Fibroblast of skin of abdomen (primary cell): ENCODE measurements at regions not wholly inside any gene's neighbourhood (a gene's known extent, or its start where the extent isn't known, plus 50 kb on each side); places are given as distances from the start of the nearest gene placed in this dataset.

Source experiments
- DNase-seq: peaks from one replicate; pipeline ENCODE4 v3.0.0-alpha.2; 2013

DNA sequence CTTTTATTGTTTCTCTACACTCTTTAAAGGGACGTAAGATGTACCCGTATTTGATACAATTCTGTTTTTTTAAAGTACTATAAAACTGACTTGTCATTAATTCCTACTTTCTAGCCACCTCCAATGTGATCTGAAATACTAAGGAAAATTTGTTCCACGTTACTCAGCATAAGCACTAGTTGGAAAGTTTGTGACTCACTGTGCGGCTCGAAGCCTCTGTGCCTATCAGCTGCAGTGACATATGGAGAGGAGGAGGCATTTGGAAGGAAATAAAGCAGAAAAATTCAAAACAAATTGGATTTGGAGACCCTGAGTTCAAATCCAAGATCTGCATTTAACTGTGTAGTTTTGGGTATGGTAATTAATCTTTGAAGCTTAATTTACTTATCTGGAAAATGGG is 339.3 kb downstream of the BRINP1 start:
- no peak for DNase-seq

DNA sequence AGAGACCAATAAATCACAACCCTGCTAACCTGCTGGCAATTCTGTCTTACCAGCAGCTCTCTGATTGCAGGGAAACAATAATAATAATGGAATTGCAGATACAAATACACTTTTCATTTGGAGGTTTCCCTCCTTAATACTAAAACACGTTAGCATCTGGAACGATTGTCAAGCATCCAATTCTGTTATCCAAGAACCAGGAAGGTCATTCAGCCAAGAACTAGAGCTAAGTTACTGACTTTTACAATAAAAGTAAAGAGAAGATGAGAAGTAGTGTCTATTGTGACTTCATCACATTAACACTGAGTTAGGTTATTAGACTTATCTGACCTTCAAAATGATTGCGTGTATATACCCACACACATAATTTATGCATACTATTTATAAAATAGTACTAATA is 335.6 kb downstream of the BRINP1 start:
- DNase-seq = no peak

GRCh38 chr9:119036969-119037368 is 332.3 kb downstream of the BRINP1 start:
- DNase-seq = no peak

DNA sequence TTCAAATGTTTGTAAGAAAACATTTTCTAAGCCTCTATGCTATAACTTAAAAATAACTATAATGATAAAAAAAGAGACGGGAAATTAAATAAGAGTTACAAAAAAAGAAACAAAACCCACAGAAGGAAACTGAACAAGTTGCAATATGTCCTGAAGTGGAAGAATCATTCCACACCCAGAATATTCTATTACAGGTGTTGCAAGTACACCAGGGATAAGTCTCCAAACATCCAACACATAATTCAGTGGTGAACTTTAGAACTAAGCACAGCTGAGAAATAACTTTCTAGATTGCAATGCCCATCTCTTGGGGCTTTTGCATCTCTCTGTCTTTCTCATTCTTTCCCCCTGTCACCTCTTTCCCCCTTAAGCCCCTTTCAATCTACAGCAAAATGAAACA is 325.2 kb downstream of the BRINP1 start:
- DNase-seq = no peak

- peak; percentile 1 for DNase-seq
Observed at GRCh38 chr9:119044806-119045205, 324.4 kb downstream of the BRINP1 start.

DNA sequence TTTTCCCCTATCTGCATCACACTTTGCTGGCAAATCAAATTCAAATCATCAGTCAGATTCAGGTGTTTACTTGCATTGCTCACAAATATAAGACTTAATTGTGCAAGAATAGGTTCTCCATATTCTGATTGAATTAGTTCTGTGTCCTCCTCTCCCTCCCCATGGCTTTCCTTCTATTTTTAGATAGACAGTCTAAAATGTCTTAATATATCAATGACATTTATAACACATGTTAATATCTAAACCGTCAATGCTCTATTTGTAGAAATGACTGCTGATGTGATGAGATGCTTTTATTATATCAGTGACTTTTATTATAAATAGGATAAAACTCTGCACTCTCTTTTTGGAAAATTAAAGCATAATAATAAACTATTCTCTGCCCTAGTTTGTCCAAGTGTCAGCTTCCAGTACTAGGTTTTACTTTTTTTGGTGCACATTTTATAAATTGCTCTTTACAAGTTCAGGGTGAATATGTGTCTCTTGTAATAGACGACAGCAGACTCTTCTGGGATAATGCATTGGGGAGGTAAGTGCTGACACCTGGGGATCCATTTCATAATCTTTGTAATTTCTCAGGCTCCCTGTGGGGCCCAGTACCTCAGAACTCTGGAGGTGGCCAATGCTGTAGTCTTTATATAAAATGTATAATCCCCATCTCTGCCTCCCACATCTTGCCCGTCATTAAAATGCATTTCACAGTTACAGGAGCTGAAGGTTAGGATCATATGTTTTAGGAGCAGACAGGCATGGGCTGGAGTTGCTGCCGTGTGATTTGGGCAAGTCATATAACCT is 321.5 kb downstream of the BRINP1 start:
- DNase-seq = no peak

- no peak for DNase-seq
Observed at GRCh38 chr9:119050281-119050680, 319.0 kb downstream of the BRINP1 start.

- no peak for DNase-seq
Observed at GRCh38 chr9:119052339-119053030, 316.8 kb downstream of the BRINP1 start.

GRCh38 chr9:119053070-119053469 is 316.2 kb downstream of the BRINP1 start:
- no peak for DNase-seq

DNA sequence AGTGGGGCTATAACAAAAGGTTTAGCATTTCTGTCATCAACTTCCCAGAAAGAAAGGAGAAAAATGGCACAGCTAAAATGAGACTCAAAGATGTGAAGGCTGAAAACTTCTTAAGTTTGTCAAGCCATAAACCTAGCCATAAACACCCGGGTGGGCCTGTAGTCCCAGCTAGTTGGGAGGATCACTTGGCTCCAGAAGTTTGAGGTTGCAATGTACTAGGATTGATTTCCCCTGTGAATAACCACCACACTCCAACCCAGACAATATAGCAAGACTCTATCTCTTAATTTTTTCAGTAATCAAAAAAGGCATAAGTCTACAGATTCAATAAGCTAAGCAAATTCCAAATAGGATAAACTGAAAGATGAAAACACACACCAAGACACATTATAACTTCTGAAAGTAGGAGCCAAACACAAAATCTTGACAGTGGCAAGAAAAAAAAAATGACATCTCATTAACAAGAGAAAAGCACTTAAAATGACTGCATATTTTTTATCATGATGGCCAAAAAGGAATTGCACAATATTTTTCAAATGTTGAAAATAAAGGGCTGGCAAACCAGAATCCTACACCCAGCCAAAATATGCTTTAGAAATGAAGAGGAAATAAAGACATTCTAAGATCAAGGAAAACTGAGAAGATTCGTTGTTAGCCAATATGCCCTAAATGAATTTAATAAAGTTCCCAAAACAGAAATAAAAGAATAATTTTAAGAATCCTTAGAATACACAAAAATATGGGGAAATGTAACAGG is 308.4 kb downstream of the BRINP1 start:
- no peak for DNase-seq

DNA sequence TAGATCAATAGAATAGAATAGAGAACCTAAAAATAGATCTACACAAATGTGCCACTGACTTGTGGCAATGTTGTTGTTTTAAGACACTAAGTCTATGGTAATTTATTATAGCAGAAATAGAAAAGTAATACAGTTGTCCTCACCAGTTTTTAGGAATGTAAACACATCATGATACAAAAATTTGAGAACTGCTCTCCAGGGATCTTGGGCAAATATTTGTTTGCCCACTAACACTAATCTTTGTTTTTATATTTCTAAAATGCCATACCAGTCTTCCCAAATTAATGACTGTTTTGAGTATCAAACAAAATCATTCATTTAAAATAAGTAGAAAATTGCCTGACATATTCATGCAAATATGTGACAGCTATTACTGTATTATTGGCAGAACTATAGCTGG is 297.6 kb downstream of the BRINP1 start:
- no peak for DNase-seq

DNA sequence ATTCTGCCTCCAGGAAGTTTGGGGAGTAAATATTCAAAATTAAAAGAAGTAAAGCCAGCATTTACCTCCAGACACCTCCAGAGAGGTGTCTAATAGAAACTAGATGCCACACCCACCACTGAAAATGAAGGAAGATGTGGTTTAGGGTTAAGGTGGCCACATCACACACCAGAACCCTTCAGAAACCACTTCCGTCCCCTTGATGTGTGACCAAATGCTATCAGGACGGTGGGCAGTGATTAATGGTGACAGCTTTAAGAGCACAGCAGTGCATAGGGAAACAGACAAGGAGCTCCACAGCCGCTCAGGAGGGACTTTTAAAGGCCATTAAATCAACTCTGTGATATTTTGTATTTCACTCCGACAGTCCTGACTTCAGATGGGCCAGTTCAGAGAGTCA is 295.2 kb downstream of the BRINP1 start:
- no peak for DNase-seq

DNA sequence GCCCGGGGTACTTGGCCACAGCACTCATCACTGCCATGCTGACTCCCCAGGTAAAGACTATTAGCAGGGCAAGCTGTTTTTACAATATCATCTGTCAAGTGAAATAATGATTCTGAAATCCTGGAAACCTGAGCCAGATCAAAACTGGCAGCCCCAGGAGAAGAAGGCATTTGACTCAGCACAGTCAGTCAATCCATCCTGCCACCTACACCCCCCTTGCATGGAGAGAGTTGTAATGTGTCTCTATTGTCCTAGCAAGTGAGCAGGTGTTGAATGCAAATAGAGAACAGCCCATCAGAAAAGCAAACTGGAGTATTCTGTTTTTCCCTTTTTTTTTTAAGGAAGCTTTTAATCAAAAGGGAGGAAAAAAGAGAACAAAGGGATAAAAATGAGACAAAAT is 291.2 kb downstream of the BRINP1 start:
- no peak for DNase-seq

DNA sequence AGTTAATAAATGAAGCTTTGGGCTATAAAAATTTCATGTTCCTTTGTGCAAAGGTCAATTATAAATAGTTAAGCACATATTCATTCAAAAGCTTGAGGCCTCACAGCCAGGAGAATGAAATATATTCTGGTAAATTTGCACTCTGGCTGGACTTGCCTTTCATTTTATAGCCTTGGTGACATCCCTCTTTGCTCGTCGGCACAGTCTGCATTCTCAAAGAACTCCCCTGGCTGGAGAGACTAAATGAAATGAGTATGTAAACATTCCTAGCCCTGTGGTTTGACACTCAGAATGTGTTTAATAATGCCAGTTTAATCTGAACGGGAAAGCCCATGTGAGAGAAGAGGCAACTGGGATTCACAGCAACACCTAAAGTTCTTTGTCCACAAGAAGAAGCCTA is 285.6 kb downstream of the BRINP1 start:
- DNase-seq = no peak

DNA sequence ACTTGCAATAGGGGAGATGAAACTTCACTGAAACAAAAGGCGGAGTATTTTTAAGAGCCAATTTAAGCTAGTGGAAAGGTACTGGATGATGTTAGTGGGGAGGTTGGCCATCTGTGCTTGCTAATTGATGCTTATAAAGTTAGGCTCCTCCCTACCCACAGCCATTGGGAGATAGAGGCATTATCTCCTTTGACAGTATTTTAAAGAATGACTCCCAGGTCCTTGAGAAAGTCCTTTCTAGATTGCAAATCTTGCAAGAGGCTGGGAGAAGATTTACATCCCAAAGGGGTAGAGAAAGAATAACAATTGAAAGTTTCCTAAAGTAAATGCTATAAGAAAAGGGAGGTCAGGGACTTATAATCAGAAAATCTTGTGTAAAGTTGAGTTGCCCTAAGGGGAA is 282.6 kb downstream of the BRINP1 start:
- no peak for DNase-seq

DNA sequence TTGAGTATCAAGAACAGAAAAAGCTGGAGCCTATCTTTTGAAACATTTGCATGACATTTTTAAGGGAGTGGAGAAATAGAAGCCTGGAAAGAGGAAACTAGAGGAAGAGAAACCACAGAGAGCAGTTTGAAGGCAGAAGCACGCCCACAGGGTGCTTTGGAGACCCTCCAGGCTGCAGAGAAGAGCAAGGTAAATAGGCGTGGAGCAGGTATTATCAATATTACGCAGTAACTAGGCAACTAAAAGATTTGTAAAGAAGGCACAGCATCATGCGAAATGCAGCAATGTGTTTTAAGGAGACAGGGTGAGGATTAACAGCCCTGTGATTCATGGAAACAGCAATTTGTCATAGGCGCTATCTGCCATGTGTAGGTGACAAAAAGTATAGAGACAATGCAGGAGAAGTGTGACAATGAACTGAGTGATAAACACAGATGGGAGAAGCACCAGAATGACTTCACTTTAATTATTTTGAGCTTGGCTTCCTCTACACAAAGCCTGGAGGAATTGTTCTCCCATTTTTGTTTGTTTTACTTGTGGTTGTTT is 281.2 kb downstream of the BRINP1 start:
- DNase-seq = no peak

DNA sequence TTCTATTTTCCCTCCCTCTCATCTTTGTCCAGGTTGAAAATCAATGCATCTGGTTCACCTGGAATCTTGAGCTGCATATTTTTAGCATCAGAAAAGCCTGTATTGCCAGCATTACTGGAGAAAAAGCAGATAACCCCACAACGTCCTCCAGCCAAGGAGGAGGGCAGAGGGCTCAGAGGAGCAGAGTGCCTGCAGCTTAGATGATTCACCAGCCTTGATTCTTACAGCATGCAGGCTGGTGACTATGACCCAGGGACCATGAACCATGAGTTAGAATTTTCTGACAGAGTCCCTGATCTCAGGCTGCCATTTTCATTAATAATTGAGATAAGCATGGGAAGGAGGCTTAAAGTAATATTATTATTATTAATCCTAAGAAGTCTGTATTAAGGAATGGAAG is 278.2 kb downstream of the BRINP1 start:
- no peak for DNase-seq

DNA sequence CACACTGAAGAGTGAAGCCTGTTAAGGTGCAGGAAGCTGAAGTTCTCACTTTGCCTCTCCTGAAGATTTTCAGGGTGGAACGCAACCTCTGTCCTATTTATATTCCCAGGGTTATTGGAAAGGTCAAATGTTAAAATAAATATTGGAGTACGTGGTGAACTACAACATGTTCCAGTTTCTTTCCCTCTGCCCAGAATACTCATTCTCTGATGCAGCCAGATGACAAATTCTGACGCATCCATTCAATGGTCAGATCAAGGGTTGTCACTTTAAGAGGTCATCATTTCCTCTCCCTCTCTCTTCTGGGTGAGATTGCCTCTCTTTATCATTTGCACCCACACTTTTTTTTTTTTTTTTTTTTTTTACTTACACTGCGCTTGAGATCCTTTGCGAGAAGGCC is 277.1 kb downstream of the BRINP1 start:
- DNase-seq = no peak

DNA sequence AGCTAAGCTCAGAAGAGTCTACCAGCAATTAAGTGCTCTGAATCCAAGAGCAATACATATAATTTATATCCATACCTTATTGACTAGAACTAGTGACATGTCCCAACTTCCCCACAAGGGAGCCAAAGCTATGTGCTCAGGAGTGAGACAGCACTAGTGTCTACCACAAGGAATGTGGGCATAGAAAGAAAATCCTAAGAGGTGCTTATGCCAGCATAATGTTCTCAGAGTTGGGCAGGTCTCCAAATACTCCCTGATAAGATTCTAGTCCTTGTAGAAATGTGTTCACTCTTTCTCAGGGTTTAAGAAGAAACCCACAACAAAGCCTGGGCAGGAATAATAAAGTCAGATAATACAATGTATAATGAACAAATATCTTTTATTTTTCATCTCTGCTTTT is 275.1 kb downstream of the BRINP1 start:
- DNase-seq = no peak

GRCh38 chr9:119095072-119095471 is 274.2 kb downstream of the BRINP1 start:
- no peak for DNase-seq

DNA sequence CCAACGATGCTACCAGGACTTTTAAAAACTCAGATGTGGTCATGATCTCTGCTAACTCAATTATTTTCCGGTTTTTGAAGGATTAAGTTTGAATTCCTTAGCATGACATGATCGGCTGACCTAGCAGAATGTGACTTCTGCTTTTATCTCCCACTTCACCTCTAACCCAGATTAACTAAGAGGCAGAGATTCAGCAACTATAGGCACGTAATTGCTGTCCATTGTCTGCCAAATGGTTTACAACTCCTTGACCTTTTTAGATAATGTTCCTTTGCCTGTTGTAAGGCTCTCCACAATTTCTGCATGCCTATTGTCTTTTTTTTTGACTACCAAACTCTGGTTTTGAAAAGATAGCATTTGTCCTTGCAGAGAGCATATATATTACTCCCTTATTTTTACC is 268.2 kb downstream of the BRINP1 start:
- DNase-seq = no peak

- DNase-seq = no peak
Observed at GRCh38 chr9:119114681-119115080, 254.6 kb downstream of the BRINP1 start.
